ENCODE measurements at regions not wholly inside any gene's neighbourhood (a gene's known extent, or its start where the extent isn't known, plus 50 kb on each side); places are given as distances from the start of the nearest gene placed in this dataset.

DNA sequence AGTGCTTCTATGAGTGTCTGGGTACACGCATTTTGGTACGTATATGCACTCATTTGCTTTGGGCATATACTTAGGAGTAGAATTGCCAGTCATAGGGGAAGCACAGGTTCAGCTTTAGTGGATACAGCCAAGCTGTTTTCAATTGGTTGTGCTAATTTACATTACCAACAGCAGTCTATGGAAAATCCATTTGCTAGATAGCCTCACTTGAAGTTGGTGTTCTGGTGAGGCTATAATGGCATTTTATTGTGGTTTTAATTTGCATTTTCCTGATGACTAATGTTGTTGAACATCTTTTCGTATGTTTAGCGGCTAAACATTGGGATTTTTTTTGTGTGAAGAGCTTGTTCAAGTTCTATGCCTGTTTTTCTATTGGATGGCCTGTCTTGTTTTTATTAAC is 76.8 kb upstream of the ANKH start:
- intact Hi-C loops (cut with micrococcal nuclease) (no loop called here), in situ Hi-C loops (cut with MboI) (no loop called here)
- ATAC-seq (no peak), DNase-seq (ENCODE audit: extremely low read depth in 1 of 4, low spot score in 3 of 4) (no peak), FAIRE-seq (no peak)
- Histone ChIP-seq H3K9me1 (ENCODE audit: control insufficient read depth, insufficient read depth, low read length) (no peaks in the 10 kb centered on the region), H3K79me2 (ENCODE audit: control insufficient read depth, insufficient read depth, low read length) (no peaks in the 10 kb centered on the region), H3K36me3 (ENCODE audit: control insufficient read depth, insufficient read depth, low read length) (no peaks in the 10 kb centered on the region), H3K27me3 (ENCODE audit: control insufficient read depth in 2 of 2, insufficient read depth in 2 of 2, low read length in 2 of 2) (no peaks in the 10 kb centered on the region), H4K20me1 (replicated peaks; ENCODE audit: control insufficient read depth, insufficient read depth, low read length) (no peaks in the 10 kb centered on the region), H3K9ac (ENCODE audit: insufficient read depth in 1 of 2, low read depth in 2 of 2, low read length in 2 of 2) (no peak overlapping the region), H3K4me1 (replicated peaks in 1 of 2; ENCODE audit: control insufficient read depth in 2 of 2, insufficient read depth in 2 of 2, low read length in 2 of 2) (no peaks in the 10 kb centered on the region), H3K4me2 (ENCODE audit: insufficient read depth, low read length) (no peak overlapping the region), H3K27ac (ENCODE audit: extremely low read depth, low read depth, low read length) (no peak overlapping the region), H3K4me3 (no peak overlapping the region), H2AFZ (ENCODE audit: low read depth, low read length) (no peak overlapping the region), H3K9me3 (replicated peaks; ENCODE audit: control insufficient read depth, insufficient read depth, low read depth, low read length) (no peaks in the 10 kb centered on the region)
- POLR2A ChIA-PET = no interaction called here
- TF ChIP-seq TCF3 (CRISPR knock-in tag; IDR thresholded peaks at IDR 0.05) (no peak), HNRNPK (IDR thresholded peaks at IDR 0.05; ENCODE audit: low read depth, low read length, poor library complexity, severe bottlenecking) (no peak), CREM (IDR thresholded peaks at IDR 0.05; ENCODE audit: low read depth) (no peak), ZNF511 (CRISPR knock-in tag; IDR thresholded peaks at IDR 0.05) (no peak), HMG20A (CRISPR knock-in tag; conservative IDR thresholded peaks at IDR 0.05) (no peak), SAFB (IDR thresholded peaks at IDR 0.05; ENCODE audit: borderline replicate concordance, low read depth, low read length) (no peak), NFRKB (IDR thresholded peaks at IDR 0.05; ENCODE audit: low read depth) (no peak), TSC22D4 (tag; IDR thresholded peaks at IDR 0.05) (no peak)
- BruUV-seq (replicated peaks) = no TSS peak
- CTCF ChIA-PET (ENCODE audit: low intra/inter-chr PET ratio) = no interaction called here
- 2% methylated on average over 4 of the region's 4 CpGs for WGBS (ENCODE audit: insufficient coverage, low coverage, missing lambda C conversion rate)

Measured in K562 (cell line).